LNCaP clone FGC (cell line): ENCODE measurements at regions not wholly inside any gene's neighbourhood (a gene's known extent, or its start where the extent isn't known, plus 50 kb on each side); places are given as distances from the start of the nearest gene placed in this dataset.
"Not testable (repeated sequence)": the region's sequence is repeated elsewhere in the genome, so short reads cannot be mapped to it uniquely, and the experiment has no call there.

Experiments
- DNase-seq: peaks from one replicate; pipeline ENCODE4 v3.0.0-alpha.2; 2011; ENCODE audit warnings: low read depth
- H3K4me3 ChIP-seq: 2 replicates; pipeline ENCODE4 v1.5.1; 2011; ENCODE audit warnings: mild to moderate bottlenecking, low read depth, low read length, control low read depth
- TF ChIP-seq, protein P1 (sequence below): IDR thresholded peaks from 2 replicates; pipeline ENCODE4 v1.5.1; 2012; ENCODE audit warnings: mild to moderate bottlenecking; ENCODE audit not compliant: control insufficient read depth, insufficient read depth; ENCODE audit errors: extremely low read depth

DNA sequence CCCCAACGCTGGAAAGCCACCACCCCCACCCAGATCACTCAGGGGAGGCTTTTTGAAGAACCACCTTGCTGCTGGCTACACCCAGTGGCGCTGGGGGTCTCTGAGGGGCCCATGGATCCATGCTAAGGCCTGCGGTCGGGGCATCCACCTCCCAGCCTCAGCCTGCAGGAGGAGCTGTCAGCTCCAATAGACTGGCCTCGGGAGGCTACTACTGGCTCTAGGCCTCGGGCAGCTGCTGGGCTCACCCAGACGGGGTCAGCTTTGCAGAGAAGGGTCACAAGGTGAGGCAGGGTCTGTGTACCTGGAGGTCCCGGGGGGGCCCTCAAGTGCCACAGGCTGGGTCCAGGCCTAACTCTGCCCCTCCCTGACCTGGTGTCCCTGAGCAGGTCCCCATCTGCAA lies 193.7 kb downstream of the OLFM1 start:
- DNase-seq, result no peak
- TF ChIP-seq, protein P1, sequence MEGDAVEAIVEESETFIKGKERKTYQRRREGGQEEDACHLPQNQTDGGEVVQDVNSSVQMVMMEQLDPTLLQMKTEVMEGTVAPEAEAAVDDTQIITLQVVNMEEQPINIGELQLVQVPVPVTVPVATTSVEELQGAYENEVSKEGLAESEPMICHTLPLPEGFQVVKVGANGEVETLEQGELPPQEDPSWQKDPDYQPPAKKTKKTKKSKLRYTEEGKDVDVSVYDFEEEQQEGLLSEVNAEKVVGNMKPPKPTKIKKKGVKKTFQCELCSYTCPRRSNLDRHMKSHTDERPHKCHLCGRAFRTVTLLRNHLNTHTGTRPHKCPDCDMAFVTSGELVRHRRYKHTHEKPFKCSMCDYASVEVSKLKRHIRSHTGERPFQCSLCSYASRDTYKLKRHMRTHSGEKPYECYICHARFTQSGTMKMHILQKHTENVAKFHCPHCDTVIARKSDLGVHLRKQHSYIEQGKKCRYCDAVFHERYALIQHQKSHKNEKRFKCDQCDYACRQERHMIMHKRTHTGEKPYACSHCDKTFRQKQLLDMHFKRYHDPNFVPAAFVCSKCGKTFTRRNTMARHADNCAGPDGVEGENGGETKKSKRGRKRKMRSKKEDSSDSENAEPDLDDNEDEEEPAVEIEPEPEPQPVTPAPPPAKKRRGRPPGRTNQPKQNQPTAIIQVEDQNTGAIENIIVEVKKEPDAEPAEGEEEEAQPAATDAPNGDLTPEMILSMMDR, result no peak
- H3K4me3 ChIP-seq, result no peak overlapping the region

DNA sequence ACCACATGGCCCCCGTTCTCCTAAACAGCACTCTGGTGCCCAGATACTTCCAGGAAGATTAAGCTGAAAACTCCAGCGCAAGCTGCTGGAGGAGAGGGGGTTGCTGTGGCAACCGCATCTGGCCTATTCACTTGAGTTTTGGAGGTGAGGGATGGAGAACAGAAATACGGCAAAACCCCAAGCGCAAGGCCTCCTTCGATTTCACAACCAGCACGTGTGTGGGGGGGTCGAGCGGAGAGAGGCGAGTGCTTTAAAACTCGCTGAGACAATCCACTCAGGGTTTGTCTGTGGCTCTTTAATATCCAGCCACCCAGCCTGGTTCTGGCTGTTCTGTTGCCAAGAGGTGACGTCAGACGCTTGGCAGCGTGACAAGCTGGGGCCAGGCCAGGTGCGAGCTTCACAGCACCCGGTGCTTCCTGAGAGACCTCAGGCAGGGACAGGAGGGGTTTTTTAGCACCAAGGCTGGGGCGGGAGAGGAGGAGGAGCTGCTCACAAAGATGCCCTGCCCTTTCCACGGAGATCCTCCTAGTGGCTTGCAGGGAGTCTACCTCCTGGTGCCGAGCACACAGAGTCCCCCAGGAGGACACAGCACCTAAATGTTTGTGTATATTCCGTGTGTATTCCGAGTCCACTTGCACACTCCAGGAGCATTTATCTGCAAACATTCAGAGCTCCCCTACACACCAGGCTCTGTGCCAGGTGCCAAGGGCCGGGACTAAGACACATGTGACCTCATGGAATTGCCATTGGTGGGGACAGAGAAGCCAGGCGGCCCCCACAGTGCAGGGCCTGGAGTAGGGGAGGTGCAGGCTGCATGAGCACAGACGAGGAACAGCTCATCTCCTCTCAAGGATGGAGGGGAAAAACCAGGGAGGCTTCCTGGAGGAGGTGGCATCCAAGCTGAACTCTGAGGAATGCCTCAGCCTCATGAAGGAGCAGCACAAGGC lies 194.6 kb downstream of the OLFM1 start:
- H3K4me3 ChIP-seq, result no peak overlapping the region
- DNase-seq, result peak; percentile 70
- TF ChIP-seq, protein P1, result no peak

GRCh38 chr9:135282808-135283207 lies 195.3 kb downstream of the OLFM1 start:
- TF ChIP-seq, protein P1, result no peak
- H3K4me3 ChIP-seq, result no peak overlapping the region
- no peak for DNase-seq

DNA sequence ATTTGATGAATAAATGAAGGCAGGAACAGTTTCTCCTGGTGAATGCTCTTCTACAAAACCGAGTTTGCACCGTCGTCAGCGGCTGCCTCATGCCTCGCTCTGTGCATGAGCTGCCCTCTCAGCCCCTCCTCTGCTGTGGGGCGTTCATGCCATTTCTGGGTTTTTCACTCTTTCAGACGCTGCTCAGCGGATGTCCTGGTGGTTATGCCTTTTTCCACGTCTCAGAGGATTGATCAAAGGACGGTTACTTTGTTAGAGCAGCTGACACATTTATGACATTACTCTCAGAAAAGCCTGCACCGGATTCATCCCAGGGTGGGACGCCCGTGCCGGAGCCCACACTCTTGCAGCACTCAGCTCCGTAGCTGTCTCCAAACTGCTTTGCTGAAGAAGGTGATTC lies 195.9 kb upstream of the PPP1R26 start:
- DNase-seq, result no peak
- no peak overlapping the region for H3K4me3 ChIP-seq
- TF ChIP-seq, protein P1, result no peak

DNA sequence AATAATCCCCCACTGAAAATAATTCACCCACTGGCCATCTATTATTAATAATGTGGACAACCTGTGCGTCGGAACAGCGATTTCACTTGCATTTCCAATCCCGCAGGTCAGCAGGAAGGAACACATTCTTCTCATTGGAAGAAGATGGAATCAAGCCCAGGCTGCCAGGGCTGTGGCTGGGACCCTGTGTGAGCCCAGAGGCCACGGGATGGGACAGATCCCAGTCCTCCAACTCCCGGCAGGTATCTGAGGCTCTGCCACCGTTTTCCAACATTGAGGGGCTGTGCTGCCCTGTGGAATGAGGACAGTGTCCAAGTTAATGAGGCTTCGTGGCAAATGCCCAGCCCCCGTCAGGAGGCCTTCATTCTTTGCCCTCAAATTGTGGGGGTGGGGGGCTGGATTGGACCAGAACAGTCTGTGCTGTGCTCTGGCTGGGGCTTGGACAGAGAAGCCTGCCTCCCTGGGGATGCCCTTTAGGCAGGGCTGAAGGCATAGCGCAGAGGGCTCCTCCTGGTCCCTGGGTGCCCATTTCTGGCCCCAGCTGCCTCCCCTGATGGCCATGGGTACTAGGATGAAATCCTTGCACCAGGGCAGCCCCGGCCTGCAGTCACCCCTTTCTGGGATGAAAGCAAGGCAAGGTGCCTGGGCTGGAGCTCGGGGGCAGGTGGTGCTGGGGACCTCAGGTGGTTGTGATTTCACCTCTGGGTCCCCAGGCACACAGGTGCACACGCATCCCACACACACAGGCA lies 195.0 kb upstream of the PPP1R26 start:
- H3K4me3 ChIP-seq, result no peak overlapping the region
- DNase-seq, result no peak
- TF ChIP-seq, protein P1, result no peak

DNA sequence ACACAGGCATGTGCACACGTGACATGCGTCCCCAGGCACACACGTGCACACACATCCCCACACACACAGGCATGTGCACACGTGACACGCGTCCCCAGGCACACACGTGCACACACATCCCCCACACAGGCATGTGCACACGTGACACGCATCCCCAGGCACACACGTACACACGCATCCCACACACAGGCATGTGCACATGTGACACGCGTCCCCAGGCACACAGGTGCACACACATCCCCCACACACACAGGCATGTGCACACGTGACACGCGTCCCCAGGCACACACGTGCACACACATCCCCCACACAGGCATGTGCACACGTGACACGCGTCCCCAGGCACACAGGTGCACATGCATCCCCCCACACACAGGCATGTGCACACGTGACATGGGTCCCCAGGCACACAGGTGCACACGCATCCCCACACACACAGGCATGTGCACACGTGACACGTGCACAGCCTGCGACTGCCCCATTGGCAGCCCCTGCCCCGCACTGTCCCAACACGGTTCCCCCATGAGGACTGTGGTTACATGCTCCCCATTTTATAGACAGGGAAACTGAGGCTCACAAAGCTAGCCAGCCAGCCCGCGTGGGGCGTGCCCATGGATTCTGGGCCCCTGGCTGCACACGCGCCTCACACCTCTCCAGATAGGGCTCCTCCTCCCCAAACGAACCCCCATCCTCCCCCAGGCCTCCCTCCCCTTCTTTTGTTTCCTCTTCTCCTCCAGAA lies 193.2 kb upstream of the PPP1R26 start:
- not testable (repeated sequence) for H3K4me3 ChIP-seq, DNase-seq

- DNase-seq, result no peak
- H3K4me3 ChIP-seq, result no peak overlapping the region
- TF ChIP-seq, protein P1, result no peak
These were observed 192.6 kb upstream of the PPP1R26 start for GRCh38 chr9:135286961-135287360.
